Neuron (in vitro differentiated cells): ENCODE measurements at regions not wholly inside any gene's neighbourhood (a gene's known extent, or its start where the extent isn't known, plus 50 kb on each side); places are given as distances from the start of the nearest gene placed in this dataset.
"Not testable (repeated sequence)": the region's sequence is repeated elsewhere in the genome, so short reads cannot be mapped to it uniquely, and the experiment has no call there.

Experiments used
- H2AFZ ChIP-seq: one replicate; pipeline ENCODE4 v1.6.1; 2013; ENCODE audit warnings: low read depth, mild to moderate bottlenecking, inconsistent platforms, low read length, moderate library complexity
- H3K27me3 ChIP-seq: one replicate; pipeline ENCODE4 v1.6.1; 2013; ENCODE audit warnings: low read length; ENCODE audit not compliant: insufficient read depth
- H3K36me3 ChIP-seq: one replicate; pipeline ENCODE4 v1.6.1; 2013; ENCODE audit warnings: low read length; ENCODE audit not compliant: insufficient read depth
- H3K4me1 ChIP-seq: one replicate; pipeline ENCODE4 v1.6.1; 2013; ENCODE audit warnings: low read length; ENCODE audit not compliant: insufficient read depth
- H3K4me3 ChIP-seq: 2 replicates; pipeline ENCODE4 v1.5.1; 2013; ENCODE audit warnings: mild to moderate bottlenecking, low read length, moderate library complexity
- H3K9me3 ChIP-seq: one replicate; pipeline ENCODE4 v1.6.1; 2013; ENCODE audit warnings: low read length

DNA sequence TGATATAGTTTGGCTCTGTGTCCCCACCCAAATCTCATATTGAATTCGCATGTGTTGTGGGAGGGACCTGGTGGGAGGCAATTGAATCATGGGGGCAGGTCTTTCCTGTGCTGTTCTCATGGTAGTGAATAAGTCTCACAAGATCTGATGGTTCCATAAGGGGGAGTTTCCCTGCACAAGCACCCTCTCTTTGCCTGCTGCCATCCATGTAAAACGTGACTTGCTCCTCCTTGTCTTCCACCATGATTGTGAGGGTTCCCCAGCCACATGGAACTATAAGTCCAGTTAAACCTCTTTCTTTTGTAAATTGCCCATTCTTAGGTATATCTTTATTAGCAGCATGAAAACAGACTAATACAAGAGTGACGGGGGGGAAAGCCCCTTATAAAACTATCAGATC lies 65.4 kb upstream of the FBXO33 start:
- H3K9me3 ChIP-seq, H3K27me3 ChIP-seq, H3K4me3 ChIP-seq, H2AFZ ChIP-seq, H3K4me1 ChIP-seq, H3K36me3 ChIP-seq: not testable (repeated sequence)

DNA sequence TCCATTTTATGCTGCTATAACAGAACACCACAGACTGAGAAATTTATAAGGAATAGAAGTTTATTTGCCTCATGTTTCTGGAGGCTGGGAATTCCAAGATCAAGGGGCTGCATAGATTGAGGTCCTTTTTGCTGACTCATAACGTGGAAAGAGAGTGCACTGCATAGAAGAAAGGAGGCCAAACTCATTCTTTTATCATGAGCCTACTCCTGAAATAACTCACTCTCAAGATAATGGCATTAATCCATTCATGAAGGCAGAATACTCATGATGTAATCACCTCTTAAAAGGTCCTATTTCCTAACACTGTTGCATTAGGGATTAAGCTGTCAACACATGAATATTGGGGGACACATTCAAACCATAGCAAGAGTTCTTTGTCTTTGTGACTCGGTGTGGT lies 60.0 kb upstream of the FBXO33 start:
- H3K9me3 ChIP-seq, result no peaks in the 10 kb centered on the region
- H3K27me3 ChIP-seq, result no peaks in the 10 kb centered on the region
- H3K4me1 ChIP-seq, result peaks cover 34% of the 10 kb centered on the region
- no peaks in the 10 kb centered on the region for H3K36me3 ChIP-seq
- no peak overlapping the region for H3K4me3 ChIP-seq
- no peak overlapping the region for H2AFZ ChIP-seq

DNA sequence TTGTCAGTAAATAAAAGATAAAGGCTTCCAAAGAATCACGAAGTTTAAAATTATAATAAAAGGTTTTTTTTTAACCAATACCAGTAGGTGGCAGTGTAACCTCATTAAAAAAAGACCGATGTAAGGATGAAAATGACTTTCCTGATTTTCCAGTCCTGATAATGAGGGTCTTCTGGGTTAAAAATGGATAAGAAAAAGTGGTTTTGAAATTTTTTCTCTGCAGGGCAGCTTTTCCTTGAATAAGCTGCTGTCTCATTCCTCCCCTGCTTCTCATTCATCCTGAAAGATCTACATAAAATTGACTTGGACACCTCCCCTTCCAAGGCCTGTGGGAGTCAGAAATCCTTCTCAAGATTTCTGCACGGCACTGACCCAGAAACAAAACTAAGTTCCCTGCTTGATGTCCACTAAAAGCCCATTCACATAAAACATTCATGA lies 58.9 kb upstream of the FBXO33 start:
- peak overlapping the region; percentile 61 for H2AFZ ChIP-seq

DNA sequence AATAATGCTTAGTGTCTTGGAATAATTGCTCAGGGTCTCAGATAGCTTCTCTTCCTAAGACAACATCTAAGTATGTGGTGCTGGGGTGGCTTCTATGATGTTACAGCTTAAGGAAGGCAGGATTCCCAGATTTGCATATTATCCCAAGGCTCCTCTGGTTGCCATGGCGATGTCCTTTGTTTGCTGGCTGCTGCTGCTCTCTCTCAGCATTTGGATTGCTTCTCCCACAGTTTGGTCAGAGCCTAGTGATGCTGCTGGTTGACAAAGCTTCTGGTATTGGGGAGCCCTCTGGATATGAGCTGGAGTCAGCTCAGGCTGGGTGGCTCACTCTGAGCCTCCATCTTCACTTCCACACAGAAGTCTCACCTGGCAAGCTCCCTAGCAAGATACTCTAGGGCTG lies 56.4 kb upstream of the FBXO33 start:
- Histone ChIP-seq H3K4me1 (peaks cover 34% of the 10 kb centered on the region), H3K9me3 (no peaks in the 10 kb centered on the region), H3K36me3 (no peaks in the 10 kb centered on the region), H3K4me3 (no peak overlapping the region), H2AFZ (no peak overlapping the region), H3K27me3 (no peaks in the 10 kb centered on the region)

More for the DNA sequence above, 58.9 kb upstream of the FBXO33 start:
- H3K9me3 ChIP-seq, result no peaks in the 10 kb centered on the region
- H3K36me3 ChIP-seq, result no peaks in the 10 kb centered on the region
- no peaks in the 10 kb centered on the region for H3K27me3 ChIP-seq
- peak overlapping the region; percentile 29 for H3K4me3 ChIP-seq
- peaks cover 34% of the 10 kb centered on the region for H3K4me1 ChIP-seq

DNA sequence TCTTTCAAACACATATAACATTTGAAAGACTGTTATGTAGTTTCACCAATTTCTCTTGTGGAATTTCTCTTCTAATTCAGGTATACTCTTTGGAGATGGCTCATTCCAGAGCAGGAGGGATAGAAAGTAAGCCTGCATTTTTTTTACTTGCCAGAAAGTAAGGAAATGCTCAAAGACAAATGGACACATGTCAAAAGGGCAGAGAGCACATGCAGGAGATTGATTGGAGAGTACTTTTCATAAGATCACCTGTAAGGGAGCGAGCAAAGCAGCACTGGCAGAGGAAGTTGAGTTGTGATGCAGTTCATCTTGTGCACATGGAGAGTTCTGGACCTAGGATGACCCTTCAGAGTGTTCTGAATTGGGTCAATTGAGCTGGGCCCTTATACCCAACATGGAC lies 51.4 kb upstream of the FBXO33 start:
- Histone ChIP-seq H3K9me3 (no peaks in the 10 kb centered on the region), H3K27me3 (no peaks in the 10 kb centered on the region), H2AFZ (no peak overlapping the region), H3K4me1 (peaks cover 8% of the 10 kb centered on the region), H3K4me3 (no peak overlapping the region), H3K36me3 (no peaks in the 10 kb centered on the region)
